Stimulated activated CD4-positive, alpha-beta T cell treated with anti-CD3 and anti-CD28 coated beads, Interleukin-4, amount 100 ng/mL, for 1 hour (primary cell): ENCODE measurements at regions not wholly inside any gene's neighbourhood (a gene's known extent, or its start where the extent isn't known, plus 50 kb on each side); places are given as distances from the start of the nearest gene placed in this dataset.
A peak's percentile ranks its signal among the peaks of the same experiment; 100 is the strongest.
"Not testable (repeated sequence)": the region's sequence is repeated elsewhere in the genome, so short reads cannot be mapped to it uniquely, and the experiment has no call there.

Experiments used
- DNase-seq: peaks from one replicate; pipeline ENCODE4 v3.0.0-alpha.2; 2020

- no peak for DNase-seq
These were observed 576.1 kb downstream of the SLCO4C1 start for GRCh38 chr5:101720033-101720432.

GRCh38 chr5:101717721-101718120, 578.4 kb downstream of the SLCO4C1 start:
- DNase-seq: no peak

- no peak for DNase-seq
These were observed 579.1 kb downstream of the SLCO4C1 start for GRCh38 chr5:101716941-101717340.

GRCh38 chr5:101715790-101716189, 580.3 kb downstream of the SLCO4C1 start:
- not testable (repeated sequence) for DNase-seq

- DNase-seq: no peak
These were observed 606.8 kb downstream of the SLCO4C1 start for GRCh38 chr5:101689306-101689705.

GRCh38 chr5:101688156-101688555, 607.9 kb downstream of the SLCO4C1 start:
- DNase-seq: no peak

- DNase-seq: no peak
These were observed 608.6 kb downstream of the SLCO4C1 start for GRCh38 chr5:101687349-101687985.

GRCh38 chr5:101686536-101687157, 609.4 kb downstream of the SLCO4C1 start:
- DNase-seq: no peak

GRCh38 chr5:101679816-101680215, 616.3 kb downstream of the SLCO4C1 start:
- DNase-seq: no peak

- peak; percentile 19 for DNase-seq
These were observed 617.4 kb downstream of the SLCO4C1 start for GRCh38 chr5:101678481-101679193.

- DNase-seq: no peak
These were observed 618.1 kb downstream of the SLCO4C1 start for GRCh38 chr5:101677961-101678360.

- no peak for DNase-seq
These were observed 619.4 kb downstream of the SLCO4C1 start for GRCh38 chr5:101676646-101677045.

- no peak for DNase-seq
These were observed 620.4 kb downstream of the SLCO4C1 start for GRCh38 chr5:101675510-101676219.

- DNase-seq: no peak
These were observed 623.0 kb downstream of the SLCO4C1 start for GRCh38 chr5:101673120-101673519.

- DNase-seq: no peak
These were observed 631.9 kb downstream of the SLCO4C1 start for GRCh38 chr5:101664071-101664791.

GRCh38 chr5:101663543-101663942, 632.5 kb downstream of the SLCO4C1 start:
- no peak for DNase-seq

- DNase-seq: no peak
These were observed 633.8 kb downstream of the SLCO4C1 start for GRCh38 chr5:101662263-101662662.

- no peak for DNase-seq
These were observed 637.7 kb downstream of the SLCO4C1 start for GRCh38 chr5:101658433-101658832.

GRCh38 chr5:101653996-101654395, 642.1 kb downstream of the SLCO4C1 start:
- DNase-seq: no peak

- DNase-seq: no peak
These were observed 648.2 kb downstream of the SLCO4C1 start for GRCh38 chr5:101647861-101648260.

- DNase-seq: no peak
These were observed 652.3 kb downstream of the SLCO4C1 start for GRCh38 chr5:101643794-101644193.

GRCh38 chr5:101637599-101637998, 658.5 kb downstream of the SLCO4C1 start:
- no peak for DNase-seq

GRCh38 chr5:101627770-101628169, 668.3 kb downstream of the SLCO4C1 start:
- DNase-seq: not testable (repeated sequence)
